Glomerular endothelial cell (primary cell): ENCODE measurements at regions not wholly inside any gene's neighbourhood (a gene's known extent, or its start where the extent isn't known, plus 50 kb on each side); places are given as distances from the start of the nearest gene placed in this dataset.
"Not testable (repeated sequence)": the region's sequence is repeated elsewhere in the genome, so short reads cannot be mapped to it uniquely, and the experiment has no call there.

Experiments
- DNase-seq: peaks from one replicate; pipeline ENCODE4 v3.0.0-alpha.2; 2011; ENCODE audit warnings: low read depth, low spot score; ENCODE audit errors: extremely low read depth

DNA sequence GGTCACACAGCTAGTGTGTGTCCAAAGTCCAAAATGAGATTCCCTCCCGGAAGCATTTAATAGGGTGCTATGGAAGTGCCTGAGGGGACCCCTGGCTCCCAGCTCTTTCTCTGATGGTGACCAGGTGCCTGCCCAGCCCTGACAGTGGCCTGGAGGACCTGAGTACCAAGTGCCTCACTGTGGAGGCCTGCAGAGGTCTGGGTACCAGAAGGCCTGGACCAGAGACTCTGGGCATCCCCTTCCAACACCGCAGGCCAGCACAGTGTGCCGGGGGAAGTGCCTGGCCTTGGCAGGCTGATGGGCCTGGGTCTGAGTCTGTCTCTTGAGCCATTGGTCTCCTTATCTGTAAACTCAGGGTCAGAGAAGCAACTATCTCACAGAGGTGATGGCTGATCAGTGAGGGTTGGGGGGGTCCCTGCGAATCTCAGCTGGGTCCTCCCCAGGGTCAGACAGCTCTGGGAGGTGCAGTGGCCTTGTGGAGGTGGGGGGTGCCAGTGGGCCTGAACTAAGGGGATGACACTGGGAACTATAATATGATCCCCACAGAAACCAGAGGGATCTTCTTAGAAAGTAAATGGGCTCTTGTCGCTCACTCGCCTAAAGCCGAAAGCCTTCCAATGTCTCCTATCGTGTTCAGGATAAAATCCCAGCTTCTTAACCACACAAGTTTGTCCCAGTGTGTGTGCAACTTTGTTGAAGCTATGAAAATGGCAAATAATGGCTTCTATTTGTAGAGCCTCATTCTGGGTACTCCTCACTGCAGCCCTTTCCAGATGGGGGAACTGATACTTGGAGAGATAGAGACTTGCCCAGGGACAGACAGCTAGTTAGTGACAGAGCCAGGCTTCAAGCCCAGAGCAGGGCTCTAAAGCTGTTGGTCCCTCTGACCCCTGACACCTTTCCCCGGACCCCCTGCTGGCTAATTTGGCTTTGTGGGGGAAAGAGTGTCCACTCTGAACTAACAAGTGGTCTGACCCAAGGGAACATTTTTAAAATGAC, 225.1 kb downstream of the TFCP2L1 start:
- no peak for DNase-seq

DNA sequence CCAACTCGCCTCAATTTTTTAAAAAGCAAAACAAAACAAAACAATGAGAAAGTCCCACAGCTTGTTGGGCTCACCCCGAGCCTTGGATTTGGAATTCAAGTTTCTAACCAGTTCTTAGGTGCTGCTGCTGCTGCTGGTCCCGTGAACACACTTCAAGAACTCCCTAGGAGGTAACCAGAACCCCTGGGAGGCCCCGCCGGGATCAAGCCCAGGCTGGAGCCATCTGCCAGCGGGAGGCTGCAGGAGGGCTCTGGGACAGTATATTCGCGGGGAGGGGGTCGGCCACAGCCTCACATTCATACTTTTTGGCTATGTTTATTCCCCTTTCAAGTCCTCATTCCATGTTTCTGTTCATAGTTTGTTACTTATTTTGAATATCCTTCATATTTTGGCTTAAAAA, 223.4 kb downstream of the TFCP2L1 start:
- no peak for DNase-seq

DNA sequence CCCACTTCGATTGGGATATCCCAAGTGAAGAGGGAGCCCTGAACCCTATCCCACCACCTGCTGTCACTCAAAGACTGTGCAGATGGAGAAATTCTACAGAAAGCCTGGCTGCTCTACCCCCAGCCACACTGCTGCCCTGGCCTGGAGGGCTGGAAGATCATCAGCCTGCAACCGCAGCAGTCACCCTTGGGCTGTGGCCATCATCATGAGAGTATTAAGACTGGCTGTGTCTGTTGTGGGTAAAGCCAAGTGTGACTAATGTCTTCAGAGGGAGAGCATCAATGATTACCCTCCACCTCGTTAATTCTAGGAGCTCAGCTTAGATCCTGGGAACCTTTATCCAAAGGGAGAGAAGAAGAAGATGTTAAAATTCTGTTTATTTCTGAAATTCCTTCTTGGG, 221.5 kb downstream of the TFCP2L1 start:
- no peak for DNase-seq

DNA sequence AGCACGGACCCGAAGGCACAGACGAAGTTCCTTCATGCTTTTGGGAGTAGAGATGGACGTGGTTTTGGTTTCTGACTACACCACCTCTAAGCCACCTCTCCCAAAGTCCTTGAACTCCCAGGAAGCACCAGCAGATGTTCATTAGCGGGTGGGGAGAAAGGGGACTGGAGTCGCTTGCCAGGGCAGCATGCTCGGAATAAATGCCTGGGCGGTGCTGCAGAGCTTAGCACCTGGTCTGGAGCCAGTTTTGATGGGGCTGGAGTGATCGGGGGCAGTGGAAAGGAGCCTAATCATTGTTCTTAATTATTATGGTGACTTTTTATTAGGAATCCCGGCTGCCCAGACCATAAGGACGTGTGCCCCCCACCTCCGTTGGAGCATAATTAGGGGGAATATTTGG, 220.8 kb downstream of the TFCP2L1 start:
- DNase-seq: no peak

DNA sequence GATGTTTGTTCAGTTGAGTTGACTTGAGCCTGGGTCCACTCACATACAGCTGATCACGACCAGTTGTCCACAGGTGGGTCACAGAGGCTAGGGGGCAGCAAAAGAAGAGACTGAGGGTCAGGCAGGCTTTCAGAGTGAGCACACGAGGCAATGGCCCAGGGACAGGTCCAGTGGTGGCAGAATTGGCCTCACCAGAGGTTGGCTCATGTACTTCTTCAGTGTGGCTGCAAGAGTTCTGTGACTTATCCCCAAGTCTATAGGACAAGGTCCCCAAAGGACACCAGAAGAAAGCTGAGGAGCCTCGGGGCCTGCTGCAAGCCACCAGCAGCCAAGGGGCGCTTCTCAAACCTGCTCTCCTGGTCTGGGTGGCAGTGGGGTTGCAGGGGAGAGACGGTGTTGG, 219.8 kb downstream of the TFCP2L1 start:
- no peak for DNase-seq

DNA sequence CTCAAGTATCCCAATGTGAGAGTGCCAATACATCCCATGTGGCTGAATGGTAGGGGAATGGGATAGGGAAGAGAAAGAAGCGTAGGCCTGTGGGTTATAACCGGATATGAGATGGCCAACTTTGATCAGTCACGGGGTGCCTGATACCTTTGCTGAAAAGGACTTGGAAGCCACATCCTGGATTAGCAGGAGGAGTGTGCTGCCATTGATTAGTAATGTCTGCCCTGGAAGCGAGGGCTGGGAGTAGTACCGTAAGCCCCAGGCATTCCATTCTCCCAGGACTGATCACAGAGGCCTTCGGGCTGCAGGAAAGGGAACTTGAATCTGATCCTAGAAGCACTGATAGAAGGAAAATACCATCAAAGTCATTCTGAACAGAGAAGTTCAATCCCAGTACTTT, 218.5 kb downstream of the TFCP2L1 start:
- no peak for DNase-seq

DNA sequence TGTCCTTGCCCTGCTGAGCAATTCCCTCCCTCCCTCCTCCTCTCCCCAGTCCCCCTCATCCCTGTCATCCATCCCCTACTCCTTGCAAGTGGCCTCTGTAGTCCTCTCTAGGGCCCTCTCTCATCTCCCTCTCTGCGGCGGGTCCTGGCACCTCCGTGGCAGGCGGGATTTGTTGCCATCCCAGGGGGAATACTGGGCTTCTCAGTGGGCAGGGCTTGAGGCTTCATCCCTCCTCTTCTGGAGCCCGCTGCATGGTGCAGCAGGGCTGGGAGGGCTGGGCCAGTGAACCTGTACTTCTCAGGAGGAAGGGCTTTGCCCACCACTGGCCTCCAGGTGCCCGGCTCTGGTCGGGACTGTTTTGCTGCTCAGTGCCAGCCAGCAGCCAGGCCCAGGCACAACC, 216.2 kb downstream of the TFCP2L1 start:
- no peak for DNase-seq

DNA sequence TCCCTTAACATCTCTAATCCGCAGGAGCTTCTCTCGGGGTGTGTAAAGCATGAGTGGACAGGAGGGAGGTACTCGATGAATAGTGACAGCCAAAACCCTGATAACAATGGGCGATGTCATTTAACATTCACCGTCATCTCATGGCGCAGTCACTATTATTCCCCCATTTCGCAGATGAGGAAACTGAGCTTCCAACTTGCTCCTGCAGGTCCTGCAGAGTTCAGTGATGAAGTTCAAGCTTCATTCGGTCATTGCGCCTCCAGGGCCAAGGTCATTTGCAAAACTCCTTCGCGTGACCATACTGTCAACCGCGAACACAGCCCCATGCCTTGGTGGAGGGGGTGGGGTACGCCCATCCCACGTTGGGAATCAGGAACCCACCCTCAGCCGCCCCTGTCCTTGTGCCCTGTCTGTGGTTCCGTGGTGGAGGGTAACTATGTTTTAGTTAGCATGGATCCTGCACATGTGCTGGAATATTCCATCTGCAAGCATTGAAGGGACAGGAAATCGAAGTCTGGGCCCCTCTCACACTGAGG, 215.5 kb downstream of the TFCP2L1 start:
- no peak for DNase-seq

DNA sequence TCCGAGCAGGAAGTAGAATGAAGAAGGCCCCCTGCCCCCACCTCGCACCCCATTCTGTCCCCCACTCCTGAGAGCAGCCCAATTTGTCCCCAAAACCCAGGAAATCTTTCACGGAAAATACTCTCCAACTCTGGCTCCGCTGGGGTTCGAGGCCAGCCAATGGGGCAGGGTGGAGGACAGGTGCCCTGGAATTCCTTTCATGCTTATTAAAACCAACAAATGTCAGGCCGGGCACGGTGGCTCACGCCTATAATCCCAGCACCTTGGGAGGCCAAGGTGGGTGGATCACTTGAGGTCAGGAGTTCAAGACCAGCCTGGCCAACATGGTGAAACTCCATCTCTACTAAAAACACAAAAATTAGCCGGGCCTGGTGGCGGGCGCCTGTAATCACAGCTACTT, 214.9 kb downstream of the TFCP2L1 start:
- not testable (repeated sequence) for DNase-seq

DNA sequence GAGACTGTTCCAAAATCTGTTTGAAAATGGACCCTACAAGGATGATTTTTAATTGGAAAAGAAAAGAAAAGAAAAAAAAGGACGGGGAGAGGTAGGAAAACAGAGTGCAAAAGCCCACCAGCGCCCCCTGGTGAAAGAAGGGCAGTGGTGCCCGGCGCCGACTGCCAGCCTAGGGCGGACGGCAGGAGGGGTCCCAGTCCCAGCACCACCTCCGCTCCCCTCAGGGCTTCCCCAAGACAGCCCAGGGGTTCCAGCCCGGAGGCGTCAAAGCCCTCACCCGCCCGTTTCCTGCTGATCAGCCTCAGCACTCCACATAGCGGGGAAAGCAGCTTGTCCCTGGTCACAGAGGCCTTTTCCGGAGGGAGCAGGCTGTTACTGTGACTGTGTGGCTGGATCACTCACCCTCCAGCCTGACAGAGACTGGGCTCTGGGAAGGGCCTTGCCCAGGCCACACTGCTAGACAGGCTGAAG, 213.9 kb downstream of the TFCP2L1 start:
- no peak for DNase-seq

DNA sequence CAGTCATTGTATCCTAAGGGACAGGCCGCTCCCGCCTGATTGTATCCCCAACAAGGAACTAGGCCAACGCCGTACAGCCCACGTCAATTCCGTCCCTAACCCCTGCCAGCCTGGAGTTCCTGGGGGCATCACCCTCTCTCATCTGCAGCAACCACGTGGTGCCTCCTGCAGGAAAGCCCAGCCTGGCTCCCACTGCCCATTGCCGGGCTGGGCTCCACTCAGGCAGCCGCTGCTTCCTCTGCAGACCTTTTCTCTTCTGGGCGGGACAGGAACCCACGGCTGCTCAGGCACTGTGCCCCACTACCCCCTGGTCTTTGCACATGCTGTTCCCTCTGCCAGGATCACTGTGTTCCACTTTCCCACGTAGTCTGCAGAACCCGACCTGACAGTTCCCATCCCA, 212.2 kb downstream of the TFCP2L1 start:
- no peak for DNase-seq

DNA sequence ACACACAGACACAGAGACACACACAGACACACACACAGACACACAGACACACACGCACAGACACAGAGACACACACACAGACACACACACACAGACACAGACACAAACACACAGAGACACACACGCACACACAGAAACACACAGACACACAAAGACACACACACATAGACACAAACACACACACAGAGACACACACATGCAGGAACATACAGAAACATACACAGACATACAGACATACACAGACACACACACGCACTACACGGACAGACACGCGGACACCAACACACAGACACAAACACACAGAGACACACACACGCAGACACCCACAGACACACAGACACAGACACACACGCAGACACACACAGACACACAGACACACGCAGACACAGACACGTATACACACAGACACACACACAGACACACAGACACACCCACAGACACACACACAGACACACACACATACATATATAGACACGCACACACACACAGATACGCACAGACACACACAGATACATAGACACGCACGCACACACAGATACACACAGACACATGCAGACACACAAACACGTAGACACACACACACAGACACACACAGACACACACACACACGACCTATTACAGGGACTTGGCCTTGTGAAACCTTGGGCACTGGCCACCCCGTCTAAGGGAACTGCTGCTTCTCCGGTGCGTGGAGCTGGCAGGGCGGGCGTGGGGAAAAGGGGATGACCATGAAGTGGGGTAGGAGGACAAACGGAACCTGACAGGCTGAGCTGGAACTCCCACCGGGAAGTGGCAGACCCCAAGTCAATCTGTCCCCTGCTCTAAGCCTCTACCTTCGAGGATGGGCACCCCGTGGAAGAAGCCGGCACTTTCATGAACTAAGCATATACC, 211.4 kb downstream of the TFCP2L1 start:
- DNase-seq: no peak

DNA sequence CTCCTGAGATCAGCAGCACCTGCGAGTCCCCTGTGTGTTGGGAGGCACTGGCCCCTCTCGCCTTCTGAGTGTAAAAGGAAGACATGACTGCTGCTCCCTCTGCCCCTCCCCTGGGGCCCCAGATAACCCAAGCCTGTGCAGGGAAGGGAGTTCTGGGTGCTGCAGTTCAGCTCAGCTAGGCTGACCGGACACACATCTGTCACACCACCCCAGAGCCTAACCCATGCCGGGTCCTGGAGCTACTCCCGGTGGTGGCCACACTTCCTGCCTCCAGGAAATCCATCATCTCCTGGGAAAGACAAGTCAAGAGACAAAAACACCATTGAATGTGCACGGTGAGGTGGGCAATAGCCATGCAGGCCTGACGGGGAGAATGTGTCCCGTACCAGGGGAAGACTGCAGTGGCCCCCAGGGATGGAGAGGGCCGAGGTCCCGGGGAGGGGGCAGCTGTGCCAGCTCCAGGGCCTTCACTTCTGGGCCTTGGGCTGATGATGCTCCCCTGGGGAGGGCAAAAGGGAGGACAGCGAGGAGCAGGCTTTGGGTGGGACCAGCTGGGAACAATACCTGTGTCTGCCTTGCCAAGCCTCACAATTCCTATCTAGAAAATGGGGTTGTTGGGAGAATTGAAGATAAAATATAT, 210.6 kb downstream of the TFCP2L1 start:
- DNase-seq: no peak

DNA sequence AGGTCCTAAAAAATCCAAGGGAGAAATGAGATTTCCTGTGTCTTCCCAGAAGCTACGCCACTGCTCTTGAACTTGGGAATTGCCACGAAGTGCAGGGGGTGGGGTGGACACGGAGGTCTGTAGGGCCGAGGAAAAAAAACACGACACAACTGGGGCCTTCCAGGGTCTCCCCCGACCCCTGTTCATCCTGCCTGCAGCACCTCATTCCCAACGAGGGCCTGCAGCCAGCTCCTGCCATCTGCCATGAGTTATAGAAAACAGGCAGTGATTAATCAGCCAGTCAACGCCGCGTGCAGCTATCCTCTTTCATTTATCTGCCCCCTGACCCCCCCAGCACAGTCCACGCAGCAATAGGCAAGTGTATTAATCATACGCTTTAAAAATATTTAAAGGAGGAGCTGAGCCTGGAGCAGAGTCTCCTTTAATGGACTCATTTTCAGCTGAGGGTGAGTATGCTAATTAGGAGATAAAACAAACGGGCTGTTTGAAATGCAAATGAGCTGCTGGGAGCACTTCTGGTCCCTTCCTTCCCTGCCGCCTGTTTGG, 209.9 kb downstream of the TFCP2L1 start:
- DNase-seq: peak; percentile 57

DNA sequence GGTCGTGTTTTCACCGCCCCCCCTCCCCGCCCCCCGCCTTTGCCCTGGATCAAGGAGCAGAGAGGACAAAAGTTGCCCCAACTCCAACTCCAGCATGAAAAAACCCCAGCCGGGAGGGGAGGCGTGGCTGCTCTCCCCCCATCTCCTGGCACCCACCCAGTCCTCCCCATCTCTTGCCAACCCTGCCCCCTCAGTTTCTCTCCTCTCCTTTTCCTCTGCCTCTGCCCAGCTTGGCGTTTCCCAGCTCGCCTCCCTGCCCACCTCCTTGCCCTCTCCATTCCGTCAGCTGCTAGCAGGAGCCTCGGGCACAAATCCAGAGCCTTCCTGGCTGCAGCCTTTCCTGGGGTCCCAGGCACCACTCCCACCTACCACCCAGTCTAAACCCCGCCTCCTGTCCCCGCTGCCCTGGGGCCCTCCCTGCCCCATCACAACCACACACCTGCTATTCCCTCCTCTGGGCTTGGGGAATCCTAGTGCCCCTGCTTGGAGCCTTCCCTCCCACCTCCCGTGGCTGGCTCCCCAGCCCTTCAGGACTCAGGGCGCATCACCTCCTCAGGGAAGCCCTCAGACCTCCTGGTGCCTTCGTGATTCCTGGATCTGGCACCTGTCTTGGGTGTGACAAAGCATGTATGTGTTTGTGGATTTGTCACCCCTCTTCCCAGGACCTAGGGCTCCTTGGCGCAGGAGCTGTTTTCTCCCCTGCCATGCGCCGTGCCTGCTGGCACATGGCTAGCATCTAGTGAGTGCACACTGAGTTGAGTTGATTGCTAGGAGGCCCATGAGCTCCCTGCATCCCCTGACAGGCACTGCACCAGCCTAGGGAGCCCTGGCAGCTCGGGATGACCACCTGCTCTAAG, 209.1 kb downstream of the TFCP2L1 start:
- DNase-seq: no peak

DNA sequence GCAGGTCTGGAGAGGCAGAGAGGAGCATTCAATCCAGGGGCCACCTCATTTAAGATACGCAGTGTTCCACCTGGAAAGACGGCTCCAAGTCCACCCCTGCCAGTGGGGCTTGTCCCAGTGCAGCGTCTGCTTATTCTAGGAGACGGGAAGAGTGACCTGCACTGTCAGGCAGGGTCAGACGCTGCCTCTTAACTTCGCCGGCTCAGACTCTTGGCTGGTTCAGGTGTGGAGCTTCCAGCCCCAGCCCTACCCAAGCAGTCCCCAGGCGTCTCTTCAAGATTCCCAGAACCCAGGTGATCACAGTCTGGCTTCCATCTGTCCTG, 208.5 kb downstream of the TFCP2L1 start:
- no peak for DNase-seq

DNA sequence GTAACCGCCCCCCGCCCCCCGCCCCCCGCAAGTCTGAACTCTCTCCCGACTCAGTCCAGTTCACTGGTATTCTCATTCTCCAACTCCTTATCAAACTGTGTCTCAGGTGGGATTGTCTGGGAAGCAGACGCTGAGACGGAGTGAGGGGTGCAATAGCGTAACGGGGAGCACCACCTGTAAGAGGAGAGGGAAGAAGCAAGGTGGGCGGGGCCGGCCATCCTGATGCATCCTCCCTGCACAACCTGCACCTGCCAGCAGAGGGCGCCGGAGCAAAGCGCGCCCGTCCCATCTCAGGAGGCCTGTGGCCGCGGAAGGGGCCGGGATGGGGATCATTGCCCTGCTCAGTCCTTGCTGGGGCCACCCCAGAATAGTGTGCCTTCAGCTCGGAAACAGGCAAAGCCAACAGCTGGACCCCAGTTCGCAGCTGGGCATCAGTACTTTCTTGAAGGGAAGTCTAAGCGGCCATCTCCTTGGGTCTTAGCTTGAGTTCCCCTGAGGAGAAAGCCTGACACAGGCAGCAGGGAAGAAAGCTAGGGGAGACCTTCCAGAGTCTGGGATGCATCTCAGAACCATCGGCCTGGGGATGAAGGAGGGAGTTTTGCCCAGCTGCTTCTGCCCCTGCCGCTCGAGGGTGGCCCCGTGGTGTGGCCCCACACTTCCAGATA, 208.0 kb downstream of the TFCP2L1 start:
- no peak for DNase-seq

DNA sequence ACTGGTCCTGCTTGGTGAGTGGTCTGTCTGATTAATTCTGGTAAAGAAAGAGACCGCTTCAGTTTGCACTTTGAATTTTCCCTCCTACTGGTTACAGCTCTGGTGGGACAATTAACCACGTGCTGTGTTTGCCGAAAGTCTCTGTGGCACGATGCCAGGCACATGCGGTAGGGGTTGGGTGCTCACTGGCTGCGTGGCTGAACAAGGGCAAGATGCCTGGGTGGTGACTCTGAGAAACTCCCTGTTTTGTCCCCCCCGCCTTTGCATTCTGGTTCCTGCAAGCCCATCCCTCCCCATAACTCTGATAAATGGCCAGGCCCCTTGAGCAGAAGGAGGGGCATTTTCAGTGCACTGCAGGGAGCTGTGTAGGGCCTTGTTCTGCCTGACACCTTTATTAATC, 206.1 kb downstream of the TFCP2L1 start:
- no peak for DNase-seq
